ENCODE measurements at regions not wholly inside any gene's neighbourhood (a gene's known extent, or its start where the extent isn't known, plus 50 kb on each side); places are given as distances from the start of the nearest gene placed in this dataset.
"Not testable (repeated sequence)": the region's sequence is repeated elsewhere in the genome, so short reads cannot be mapped to it uniquely, and the experiment has no call there.

- Histone ChIP-seq H3K9ac (replicated peaks in 1 of 4; ENCODE audit: extremely low read depth in 1 of 4, low read depth in 3 of 4, low read length in 3 of 4) (no peak overlapping the region), H2BK12ac (ENCODE audit: low read depth, low read length) (no peak overlapping the region), H3K23ac (ENCODE audit: insufficient read length) (no peak overlapping the region), H2AFZ (ENCODE audit: low read length) (peak overlapping the region; percentile 10; the same call in 1 of the 2 replicates), H3K9me3 (ENCODE audit: insufficient read depth in 2 of 2, low read depth in 1 of 2, low read length in 1 of 2) (no peaks in the 10 kb centered on the region), H2AK5ac (ENCODE audit: low read depth, low read length) (no peak overlapping the region), H2BK15ac (ENCODE audit: low read length) (no peak overlapping the region), H2BK5ac (ENCODE audit: low read depth, low read length) (no peak overlapping the region), H3K4ac (replicated peaks; ENCODE audit: insufficient read length, low read depth, low read length) (no peak overlapping the region), H4K91ac (replicated peaks; ENCODE audit: insufficient read length, low read length) (no peak overlapping the region), H3K4me1 (replicated peaks in 1 of 4; ENCODE audit: control insufficient read depth in 3 of 4, insufficient read depth in 4 of 4, low read length in 3 of 4) (no peaks in the 10 kb centered on the region), H2BK20ac (ENCODE audit: low read length) (no peak overlapping the region), H3K4me3 (ENCODE audit: extremely low read depth in 1 of 4, insufficient read depth in 2 of 4, low read depth in 3 of 4, low read length in 4 of 4) (no peak overlapping the region), H3K79me2 (ENCODE audit: control insufficient read depth in 1 of 2, insufficient read depth in 2 of 2, low read length in 2 of 2) (no peaks in the 10 kb centered on the region), H4K5ac (ENCODE audit: insufficient read length, low read depth, low read length) (no peak overlapping the region), H2BK120ac (replicated peaks; ENCODE audit: low read depth, low read length) (no peak overlapping the region), H3K27ac (ENCODE audit: low read depth, low read length) (no peak overlapping the region), H3K56ac (replicated peaks; ENCODE audit: insufficient read length, low read depth, low read length) (no peak overlapping the region), H3K14ac (ENCODE audit: insufficient read length) (no peak overlapping the region), H3K18ac (ENCODE audit: extremely low read depth, low read length) (no peak overlapping the region), H3K4me2 (ENCODE audit: insufficient read depth in 1 of 2, low read depth in 2 of 2, low read length in 2 of 2) (no peak overlapping the region), H3K23me2 (ENCODE audit: low read depth, low read length) (no peaks in the 10 kb centered on the region), H3K79me1 (ENCODE audit: low read depth, low read length) (no peaks in the 10 kb centered on the region), H3K36me3 (ENCODE audit: control insufficient read depth in 2 of 4, insufficient read depth in 4 of 4, low read length in 3 of 4) (no peaks in the 10 kb centered on the region), H4K20me1 (replicated peaks in 1 of 2; ENCODE audit: control insufficient read depth in 1 of 2, insufficient read depth in 2 of 2, low read length in 2 of 2) (no peaks in the 10 kb centered on the region), H3K27me3 (replicated peaks in 1 of 4; ENCODE audit: control insufficient read depth in 3 of 4, extremely low read depth in 1 of 4, insufficient read depth in 3 of 4, low read length in 3 of 4) (no peaks in the 10 kb centered on the region), H4K8ac (ENCODE audit: extremely low read depth, insufficient read depth, low read length) (no peak overlapping the region)
- FAIRE-seq = no peak
- ChIA-PET POLR2A (ENCODE audit: partially characterized antibody) (no interaction called here), CTCF (ENCODE audit: partially characterized antibody) (interaction anchor here (1.0 to 2.0 kb wide), 2 partner anchors 12 to 40 kb away, joined by 4 to 7 read pairs; no protein-coding TSS in a partner anchor)
- no peak for DNase-seq (ENCODE audit: low read depth in 1 of 2, low spot score in 2 of 2)
- WGBS, 2 experiments (ENCODE audit: extremely low coverage in 1 of 2, insufficient coverage in 1 of 2, insufficient read length in 1 of 2, insufficient replicate concordance in 2 of 2, low coverage in 1 of 2, low lambda C conversion rate in 2 of 2, missing lambda C conversion rate in 1 of 2) = 67% methylated on average over 2 of the region's 2 CpGs; no CpG with 5 or more reads in 1 of the 2 experiments
- no peak for TF ChIP-seq TEAD4 (IDR thresholded peaks at IDR 0.05; ENCODE audit: low read depth, low read length)
These were observed 203.8 kb downstream of the ALDH8A1 start for GRCh38 chr6:134746140-134746539.

DNA sequence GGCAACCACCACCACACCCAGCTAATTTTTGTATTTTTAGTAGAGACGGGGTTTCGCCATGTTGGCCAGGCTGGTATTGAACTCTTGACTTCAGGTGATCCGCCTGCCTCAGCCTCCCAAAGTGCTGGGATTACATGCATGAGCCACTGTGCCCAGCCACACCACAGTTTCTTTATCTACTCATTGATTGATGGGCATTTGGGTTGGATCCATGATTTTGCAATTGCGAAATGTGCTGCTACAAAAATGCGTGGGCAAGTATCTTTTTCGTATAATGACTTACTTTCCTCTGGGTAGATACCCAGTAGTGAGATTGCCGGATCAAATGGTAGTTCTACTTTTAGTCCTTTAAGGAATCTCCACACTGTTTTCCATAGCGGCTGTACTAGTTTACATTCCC is 204.7 kb downstream of the ALDH8A1 start:
- not testable (repeated sequence) for H3K23ac ChIP-seq (ENCODE audit: insufficient read length)
- 94% methylated on average over 8 of the region's 8 CpGs; no CpG with 5 or more reads in 1 of the 2 experiments for WGBS, 2 experiments (ENCODE audit: extremely low coverage in 1 of 2, insufficient coverage in 1 of 2, insufficient read length in 1 of 2, insufficient replicate concordance in 2 of 2, low coverage in 1 of 2, low lambda C conversion rate in 2 of 2, missing lambda C conversion rate in 1 of 2)

More for the DNA sequence above, 204.7 kb downstream of the ALDH8A1 start:
- H2BK20ac ChIP-seq (ENCODE audit: low read length); H3K27ac ChIP-seq (ENCODE audit: low read depth, low read length); H2BK12ac ChIP-seq (ENCODE audit: low read depth, low read length); H2AK5ac ChIP-seq (ENCODE audit: low read depth, low read length); H3K18ac ChIP-seq (ENCODE audit: extremely low read depth, low read length); H3K4me1 ChIP-seq (replicated peaks in 1 of 4; ENCODE audit: control insufficient read depth in 3 of 4, insufficient read depth in 4 of 4, low read length in 3 of 4); H2BK5ac ChIP-seq (ENCODE audit: low read depth, low read length); H3K23me2 ChIP-seq (ENCODE audit: low read depth, low read length); H2BK120ac ChIP-seq (replicated peaks; ENCODE audit: low read depth, low read length); H3K79me1 ChIP-seq (ENCODE audit: low read depth, low read length); H3K4me2 ChIP-seq (ENCODE audit: insufficient read depth in 1 of 2, low read depth in 2 of 2, low read length in 2 of 2); H3K79me2 ChIP-seq (ENCODE audit: control insufficient read depth in 1 of 2, insufficient read depth in 2 of 2, low read length in 2 of 2); H3K9ac ChIP-seq (replicated peaks in 1 of 4; ENCODE audit: extremely low read depth in 1 of 4, low read depth in 3 of 4, low read length in 3 of 4); H3K4me3 ChIP-seq (ENCODE audit: extremely low read depth in 1 of 4, insufficient read depth in 2 of 4, low read depth in 3 of 4, low read length in 4 of 4); H4K8ac ChIP-seq (ENCODE audit: extremely low read depth, insufficient read depth, low read length); POLR2A ChIA-PET (ENCODE audit: partially characterized antibody); H3K27me3 ChIP-seq (replicated peaks in 1 of 4; ENCODE audit: control insufficient read depth in 3 of 4, extremely low read depth in 1 of 4, insufficient read depth in 3 of 4, low read length in 3 of 4); H2BK15ac ChIP-seq (ENCODE audit: low read length); H2AFZ ChIP-seq (ENCODE audit: low read length); H3K14ac ChIP-seq (ENCODE audit: insufficient read length); CTCF ChIA-PET (ENCODE audit: partially characterized antibody); DNase-seq (ENCODE audit: low read depth in 1 of 2, low spot score in 2 of 2); H3K36me3 ChIP-seq (ENCODE audit: control insufficient read depth in 2 of 4, insufficient read depth in 4 of 4, low read length in 3 of 4); H3K4ac ChIP-seq (replicated peaks; ENCODE audit: insufficient read length, low read depth, low read length); H3K9me3 ChIP-seq (ENCODE audit: insufficient read depth in 2 of 2, low read depth in 1 of 2, low read length in 1 of 2); H4K5ac ChIP-seq (ENCODE audit: insufficient read length, low read depth, low read length); FAIRE-seq; H3K56ac ChIP-seq (replicated peaks; ENCODE audit: insufficient read length, low read depth, low read length); H4K20me1 ChIP-seq (replicated peaks in 1 of 2; ENCODE audit: control insufficient read depth in 1 of 2, insufficient read depth in 2 of 2, low read length in 2 of 2); H4K91ac ChIP-seq (replicated peaks; ENCODE audit: insufficient read length, low read length): not testable (repeated sequence)
